ENCODE measurements at regions not wholly inside any gene's neighbourhood (a gene's known extent, or its start where the extent isn't known, plus 50 kb on each side); places are given as distances from the start of the nearest gene placed in this dataset.

DNA sequence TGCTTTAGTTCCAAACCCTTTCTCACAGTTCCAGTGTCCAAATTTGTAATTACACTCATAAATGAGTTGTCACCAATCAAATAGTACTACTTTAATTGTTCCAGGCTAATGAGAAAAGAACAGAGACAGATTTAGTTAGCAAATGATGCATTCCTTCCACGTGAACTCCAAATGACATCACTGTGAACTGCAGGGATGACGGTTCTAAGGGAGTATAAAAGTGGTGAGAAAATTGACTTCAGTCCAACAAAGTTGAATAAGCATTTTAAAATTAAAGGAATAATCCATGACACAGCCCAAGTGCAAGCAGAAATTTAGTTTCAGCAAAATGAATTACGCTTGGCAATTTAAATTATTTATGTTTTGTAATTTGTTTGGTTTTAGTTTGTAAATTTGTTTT, 102.0 kb upstream of the LRATD1 start:
- Histone ChIP-seq H3K27ac (ENCODE audit: insufficient read length, low read depth, low read length) (no peak overlapping the region), H4K20me1 (ENCODE audit: control insufficient read depth, insufficient read depth, insufficient read length) (no peaks in the 10 kb centered on the region), H3K4ac (ENCODE audit: low read depth, low read length) (no peak overlapping the region), H2BK5ac (ENCODE audit: insufficient read length, low read length) (no peak overlapping the region), H3K27me3 (ENCODE audit: insufficient read depth, low read length) (no peaks in the 10 kb centered on the region), H3T11ph (ENCODE audit: low read length) (no peak overlapping the region), H2AFZ (ENCODE audit: low read length) (no peak overlapping the region), H4K5ac (ENCODE audit: insufficient read length, low read depth, low read length) (no peak overlapping the region), H3K23me2 (ENCODE audit: insufficient read length, low read depth, low read length, poor library complexity, severe bottlenecking) (no peaks in the 10 kb centered on the region), H2BK120ac (ENCODE audit: low read depth, low read length, poor library complexity, severe bottlenecking) (no peak overlapping the region), H4K8ac (replicated peaks; ENCODE audit: insufficient read length, low read depth, low read length) (no peak overlapping the region), H2BK15ac (ENCODE audit: low read depth, low read length) (no peak overlapping the region), H3K18ac (ENCODE audit: insufficient read length, low read depth, low read length) (no peak overlapping the region), H3K56ac (ENCODE audit: insufficient read length, low read depth, low read length) (no peak overlapping the region), H3K79me2 (ENCODE audit: insufficient read depth, low read length) (no peaks in the 10 kb centered on the region), H4K91ac (ENCODE audit: insufficient read length, low read depth, low read length) (no peak overlapping the region), H3K14ac (ENCODE audit: insufficient read depth, low read length) (no peak overlapping the region), H3K4me1 (ENCODE audit: insufficient read depth, low read length) (no peaks in the 10 kb centered on the region), H3K23ac (ENCODE audit: insufficient read length, low read depth, low read length) (no peak overlapping the region), H2BK12ac (ENCODE audit: insufficient read length, low read depth, low read length) (no peak overlapping the region), H3K9me3 (ENCODE audit: control insufficient read depth, low read depth, low read length) (no peaks in the 10 kb centered on the region), H3K9ac (ENCODE audit: extremely low read depth, insufficient read length, low read length) (no peak overlapping the region), H2AK5ac (ENCODE audit: insufficient read length, low read length) (no peak overlapping the region), H3K4me2 (ENCODE audit: insufficient read depth, insufficient read length, low read length) (no peak overlapping the region), H3K79me1 (ENCODE audit: insufficient read depth, low read depth, low read length, poor library complexity, severe bottlenecking) (no peaks in the 10 kb centered on the region), H2BK20ac (ENCODE audit: low read depth, low read length, poor library complexity, severe bottlenecking) (no peak overlapping the region)
- no peak for DNase-seq
- 100% methylated on average over 1 of the region's 3 CpGs for WGBS (ENCODE audit: extremely low coverage, insufficient read length, low lambda C conversion rate)
- Mint-ChIP-seq H3K27ac (no peak overlapping the region), H3K4me3 (no peak overlapping the region), H3K27me3 (ENCODE audit: low read depth) (peaks cover 2% of the 10 kb centered on the region; the same call in 1 of the 2 replicates), H3K4me1 (no peaks in the 10 kb centered on the region), H3K9me3 (no peaks in the 10 kb centered on the region), H3K36me3 (ENCODE audit: insufficient read depth in 1 of 3, low read depth in 3 of 3) (no peaks in the 10 kb centered on the region)
- TF ChIP-seq, protein P1, sequence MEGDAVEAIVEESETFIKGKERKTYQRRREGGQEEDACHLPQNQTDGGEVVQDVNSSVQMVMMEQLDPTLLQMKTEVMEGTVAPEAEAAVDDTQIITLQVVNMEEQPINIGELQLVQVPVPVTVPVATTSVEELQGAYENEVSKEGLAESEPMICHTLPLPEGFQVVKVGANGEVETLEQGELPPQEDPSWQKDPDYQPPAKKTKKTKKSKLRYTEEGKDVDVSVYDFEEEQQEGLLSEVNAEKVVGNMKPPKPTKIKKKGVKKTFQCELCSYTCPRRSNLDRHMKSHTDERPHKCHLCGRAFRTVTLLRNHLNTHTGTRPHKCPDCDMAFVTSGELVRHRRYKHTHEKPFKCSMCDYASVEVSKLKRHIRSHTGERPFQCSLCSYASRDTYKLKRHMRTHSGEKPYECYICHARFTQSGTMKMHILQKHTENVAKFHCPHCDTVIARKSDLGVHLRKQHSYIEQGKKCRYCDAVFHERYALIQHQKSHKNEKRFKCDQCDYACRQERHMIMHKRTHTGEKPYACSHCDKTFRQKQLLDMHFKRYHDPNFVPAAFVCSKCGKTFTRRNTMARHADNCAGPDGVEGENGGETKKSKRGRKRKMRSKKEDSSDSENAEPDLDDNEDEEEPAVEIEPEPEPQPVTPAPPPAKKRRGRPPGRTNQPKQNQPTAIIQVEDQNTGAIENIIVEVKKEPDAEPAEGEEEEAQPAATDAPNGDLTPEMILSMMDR (conservative IDR thresholded peaks at IDR 0.05), result no peak
